GM19468 (cell line): ENCODE measurements at regions not wholly inside any gene's neighbourhood (a gene's known extent, or its start where the extent isn't known, plus 50 kb on each side); places are given as distances from the start of the nearest gene placed in this dataset.
"Not testable (repeated sequence)": the region's sequence is repeated elsewhere in the genome, so short reads cannot be mapped to it uniquely, and the experiment has no call there.

Experiments
- ATAC-seq: cut with Tn5 transposase; IDR thresholded peaks from one replicate; pipeline ENCODE4 v1.9.1; 2021; ENCODE audit warnings: mild to moderate bottlenecking, moderate library complexity, moderate number of reproducible peaks; ENCODE audit not compliant: unreplicated experiment; ENCODE audit errors: extremely low read depth

- ATAC-seq, result no peak
Measured at GRCh38 chr13:80924596-80924995, 583.7 kb upstream of the SPRY2 start.

GRCh38 chr13:80923907-80924306 is 583.0 kb upstream of the SPRY2 start:
- ATAC-seq, result no peak

- ATAC-seq, result no peak
Measured at GRCh38 chr13:80921971-80922370, 581.0 kb upstream of the SPRY2 start.

- no peak for ATAC-seq
Measured at GRCh38 chr13:80921541-80921940, 580.6 kb upstream of the SPRY2 start.

- ATAC-seq, result no peak
Measured at GRCh38 chr13:80906860-80907259, 565.9 kb upstream of the SPRY2 start.

- ATAC-seq, result no peak
Measured at GRCh38 chr13:80904386-80904785, 563.5 kb upstream of the SPRY2 start.

GRCh38 chr13:80903911-80904310 is 563.0 kb upstream of the SPRY2 start:
- no peak for ATAC-seq

- ATAC-seq, result no peak
Measured at GRCh38 chr13:80901530-80901929, 560.6 kb upstream of the SPRY2 start.

- ATAC-seq, result no peak
Measured at GRCh38 chr13:80901111-80901510, 560.2 kb upstream of the SPRY2 start.

- no peak for ATAC-seq
Measured at GRCh38 chr13:80900561-80900960, 559.6 kb upstream of the SPRY2 start.

- ATAC-seq, result not testable (repeated sequence)
Measured at GRCh38 chr13:80897641-80898040, 556.7 kb upstream of the SPRY2 start.

GRCh38 chr13:80894917-80895316 is 554.0 kb upstream of the SPRY2 start:
- ATAC-seq, result no peak

GRCh38 chr13:80889829-80890228 is 548.9 kb upstream of the SPRY2 start:
- ATAC-seq, result no peak

GRCh38 chr13:80888390-80888789 is 547.5 kb upstream of the SPRY2 start:
- ATAC-seq, result no peak

GRCh38 chr13:80884056-80884785 is 543.3 kb upstream of the SPRY2 start:
- ATAC-seq, result no peak

- no peak for ATAC-seq
Measured at GRCh38 chr13:80883545-80883944, 542.6 kb upstream of the SPRY2 start.

GRCh38 chr13:80881942-80882445 is 541.1 kb upstream of the SPRY2 start:
- no peak for ATAC-seq

- no peak for ATAC-seq
Measured at GRCh38 chr13:80881495-80881894, 540.6 kb upstream of the SPRY2 start.

GRCh38 chr13:80881034-80881433 is 540.1 kb upstream of the SPRY2 start:
- no peak for ATAC-seq

GRCh38 chr13:80877944-80878241 is 537.0 kb upstream of the SPRY2 start:
- ATAC-seq, result no peak

- ATAC-seq, result no peak
Measured at GRCh38 chr13:80877209-80877943, 536.5 kb upstream of the SPRY2 start.

- ATAC-seq, result no peak
Measured at GRCh38 chr13:80873589-80873988, 532.7 kb upstream of the SPRY2 start.
